ENCODE measurements at regions not wholly inside any gene's neighbourhood (a gene's known extent, or its start where the extent isn't known, plus 50 kb on each side); places are given as distances from the start of the nearest gene placed in this dataset.

DNA sequence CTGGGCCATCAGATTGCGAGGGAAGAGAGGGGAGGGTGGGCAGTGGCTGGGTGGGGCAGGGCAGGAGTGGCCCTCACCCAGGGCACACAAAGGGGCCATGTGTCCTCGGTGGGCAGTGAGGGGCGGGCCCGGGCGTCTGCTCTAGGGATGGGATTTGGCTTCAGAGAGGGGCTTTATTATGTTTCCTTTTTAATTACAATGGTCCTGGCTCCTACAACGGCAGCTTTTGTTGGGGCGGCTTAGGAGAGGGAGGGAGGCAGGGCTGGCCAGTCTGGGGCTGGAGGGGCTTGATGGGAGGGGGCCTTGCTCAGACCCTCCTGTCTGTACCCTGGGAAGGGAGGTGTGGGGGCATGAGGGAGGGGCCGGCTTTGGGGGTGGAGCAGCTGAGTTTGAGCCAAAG, 102.8 kb upstream of the WNT4 start:
- TF ChIP-seq, protein P1, sequence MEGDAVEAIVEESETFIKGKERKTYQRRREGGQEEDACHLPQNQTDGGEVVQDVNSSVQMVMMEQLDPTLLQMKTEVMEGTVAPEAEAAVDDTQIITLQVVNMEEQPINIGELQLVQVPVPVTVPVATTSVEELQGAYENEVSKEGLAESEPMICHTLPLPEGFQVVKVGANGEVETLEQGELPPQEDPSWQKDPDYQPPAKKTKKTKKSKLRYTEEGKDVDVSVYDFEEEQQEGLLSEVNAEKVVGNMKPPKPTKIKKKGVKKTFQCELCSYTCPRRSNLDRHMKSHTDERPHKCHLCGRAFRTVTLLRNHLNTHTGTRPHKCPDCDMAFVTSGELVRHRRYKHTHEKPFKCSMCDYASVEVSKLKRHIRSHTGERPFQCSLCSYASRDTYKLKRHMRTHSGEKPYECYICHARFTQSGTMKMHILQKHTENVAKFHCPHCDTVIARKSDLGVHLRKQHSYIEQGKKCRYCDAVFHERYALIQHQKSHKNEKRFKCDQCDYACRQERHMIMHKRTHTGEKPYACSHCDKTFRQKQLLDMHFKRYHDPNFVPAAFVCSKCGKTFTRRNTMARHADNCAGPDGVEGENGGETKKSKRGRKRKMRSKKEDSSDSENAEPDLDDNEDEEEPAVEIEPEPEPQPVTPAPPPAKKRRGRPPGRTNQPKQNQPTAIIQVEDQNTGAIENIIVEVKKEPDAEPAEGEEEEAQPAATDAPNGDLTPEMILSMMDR (IDR thresholded peaks at IDR 0.05): no peak
- no peak for TF ChIP-seq ZFX (IDR thresholded peaks at IDR 0.05; ENCODE audit: borderline replicate concordance)
